ENCODE measurements at regions not wholly inside any gene's neighbourhood (a gene's known extent, or its start where the extent isn't known, plus 50 kb on each side); places are given as distances from the start of the nearest gene placed in this dataset.

DNA sequence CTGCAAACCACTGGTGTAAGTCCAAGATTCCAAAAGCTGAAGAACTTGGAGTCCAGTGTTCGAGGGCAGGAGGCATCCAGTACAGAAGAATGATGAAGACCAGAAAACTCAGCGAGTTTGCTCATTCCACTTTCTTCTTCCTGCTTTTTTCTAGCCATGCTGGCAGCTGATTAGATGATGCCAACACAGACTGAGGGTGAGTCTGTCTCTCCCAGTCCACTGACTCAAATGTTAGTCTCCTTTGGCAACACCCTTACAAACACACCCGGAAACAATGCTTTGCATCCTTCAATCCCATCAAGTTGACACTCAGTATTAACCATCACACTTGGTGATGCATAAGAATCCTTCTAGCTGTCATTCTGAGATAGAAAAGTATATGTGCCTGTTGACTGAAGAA is 1504.6 kb downstream of the EFNB2 start:
- Histone ChIP-seq H3K9me2 (ENCODE audit: low read depth, low read length) (no peaks in the 10 kb centered on the region), H3K4me2 (ENCODE audit: low read length) (no peak overlapping the region), H3K9ac (ENCODE audit: low read length) (no peak overlapping the region), H3K9me3 (ENCODE audit: low read length) (no peaks in the 10 kb centered on the region), H3K79me2 (ENCODE audit: insufficient read depth, low read length) (no peaks in the 10 kb centered on the region), H3K27me3 (ENCODE audit: insufficient read depth, low read length) (no peaks in the 10 kb centered on the region), H2AFZ (ENCODE audit: low read length) (no peak overlapping the region), H3K27ac (ENCODE audit: low read depth, low read length, poor library complexity, severe bottlenecking) (no peak overlapping the region), H3K4me3 (ENCODE audit: low read depth, low read length, poor library complexity, severe bottlenecking) (no peak overlapping the region), H3F3A (ENCODE audit: insufficient read depth, low read length) (no peaks in the 10 kb centered on the region), H3K4me1 (ENCODE audit: insufficient read depth, low read length, severe bottlenecking) (no peaks in the 10 kb centered on the region), H4K20me1 (ENCODE audit: insufficient read depth, low read length) (no peaks in the 10 kb centered on the region), H3K36me3 (ENCODE audit: insufficient read depth, low read length) (no peaks in the 10 kb centered on the region)
- no peak for TF ChIP-seq EZH2 (IDR thresholded peaks at IDR 0.05; ENCODE audit: borderline replicate concordance, low read length)

DNA sequence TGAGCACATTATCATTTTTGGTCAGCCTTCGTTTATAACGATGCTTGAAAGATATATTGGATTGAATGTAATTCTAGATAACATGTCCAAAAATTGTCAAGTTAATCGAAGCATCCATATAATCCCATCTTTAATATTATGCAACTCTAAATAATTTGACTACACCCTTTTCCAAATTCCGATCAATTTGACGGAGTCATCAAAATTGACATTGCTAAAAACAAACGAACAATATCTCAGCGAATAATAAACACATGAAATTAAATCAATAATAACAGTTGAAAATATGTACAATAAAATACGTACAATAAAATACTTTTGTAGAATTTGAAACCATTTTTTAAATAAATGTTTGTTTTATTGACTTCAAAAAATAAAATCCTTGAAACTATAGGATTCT is 1516.4 kb downstream of the EFNB2 start:
- Histone ChIP-seq H2AFZ (ENCODE audit: low read length) (no peak overlapping the region), H3F3A (ENCODE audit: insufficient read depth, low read length) (no peaks in the 10 kb centered on the region), H3K4me3 (ENCODE audit: low read depth, low read length, poor library complexity, severe bottlenecking) (no peak overlapping the region), H3K9me3 (ENCODE audit: low read length) (no peaks in the 10 kb centered on the region), H3K27ac (ENCODE audit: low read depth, low read length, poor library complexity, severe bottlenecking) (no peak overlapping the region), H3K9ac (ENCODE audit: low read length) (no peak overlapping the region), H4K20me1 (ENCODE audit: insufficient read depth, low read length) (no peaks in the 10 kb centered on the region; the same call in 1 of the 2 replicates), H3K9me2 (ENCODE audit: low read depth, low read length) (no peaks in the 10 kb centered on the region), H3K27me3 (ENCODE audit: insufficient read depth, low read length) (no peaks in the 10 kb centered on the region), H3K4me2 (ENCODE audit: low read length) (no peak overlapping the region), H3K4me1 (ENCODE audit: insufficient read depth, low read length, severe bottlenecking) (no peaks in the 10 kb centered on the region), H3K79me2 (ENCODE audit: insufficient read depth, low read length) (no peaks in the 10 kb centered on the region), H3K36me3 (ENCODE audit: insufficient read depth, low read length) (no peaks in the 10 kb centered on the region)
- TF ChIP-seq EZH2 (IDR thresholded peaks at IDR 0.05; ENCODE audit: borderline replicate concordance, low read length) = no peak
- TF ChIP-seq, protein P1, sequence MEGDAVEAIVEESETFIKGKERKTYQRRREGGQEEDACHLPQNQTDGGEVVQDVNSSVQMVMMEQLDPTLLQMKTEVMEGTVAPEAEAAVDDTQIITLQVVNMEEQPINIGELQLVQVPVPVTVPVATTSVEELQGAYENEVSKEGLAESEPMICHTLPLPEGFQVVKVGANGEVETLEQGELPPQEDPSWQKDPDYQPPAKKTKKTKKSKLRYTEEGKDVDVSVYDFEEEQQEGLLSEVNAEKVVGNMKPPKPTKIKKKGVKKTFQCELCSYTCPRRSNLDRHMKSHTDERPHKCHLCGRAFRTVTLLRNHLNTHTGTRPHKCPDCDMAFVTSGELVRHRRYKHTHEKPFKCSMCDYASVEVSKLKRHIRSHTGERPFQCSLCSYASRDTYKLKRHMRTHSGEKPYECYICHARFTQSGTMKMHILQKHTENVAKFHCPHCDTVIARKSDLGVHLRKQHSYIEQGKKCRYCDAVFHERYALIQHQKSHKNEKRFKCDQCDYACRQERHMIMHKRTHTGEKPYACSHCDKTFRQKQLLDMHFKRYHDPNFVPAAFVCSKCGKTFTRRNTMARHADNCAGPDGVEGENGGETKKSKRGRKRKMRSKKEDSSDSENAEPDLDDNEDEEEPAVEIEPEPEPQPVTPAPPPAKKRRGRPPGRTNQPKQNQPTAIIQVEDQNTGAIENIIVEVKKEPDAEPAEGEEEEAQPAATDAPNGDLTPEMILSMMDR (IDR thresholded peaks at IDR 0.05; ENCODE audit: low read length) = no peak

DNA sequence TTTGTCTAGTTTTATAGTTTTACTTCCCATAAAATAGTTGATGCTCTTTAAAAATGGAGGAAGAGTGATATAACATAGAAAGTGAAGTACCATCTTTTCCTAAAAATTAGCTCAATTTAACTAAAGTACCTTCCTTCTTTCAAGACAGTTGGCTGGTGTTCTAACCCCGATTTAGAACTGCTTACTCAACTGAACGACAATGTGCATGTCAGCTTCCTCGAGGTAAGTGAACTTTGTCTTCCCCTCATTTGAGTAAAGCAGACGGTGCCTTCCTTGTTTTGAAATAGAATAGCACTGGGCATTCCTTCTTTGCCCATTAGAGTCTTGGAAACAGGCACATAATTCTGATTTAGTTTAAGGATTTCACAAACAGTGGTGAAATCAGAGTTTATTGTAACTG is 1519.2 kb downstream of the EFNB2 start:
- no peaks in the 10 kb centered on the region for H3K36me3 ChIP-seq (ENCODE audit: insufficient read depth, low read length)
- no peak overlapping the region for H2AFZ ChIP-seq (ENCODE audit: low read length)
- H3K79me2 ChIP-seq (ENCODE audit: insufficient read depth, low read length) = no peaks in the 10 kb centered on the region
- TF ChIP-seq, protein P1 (IDR thresholded peaks at IDR 0.05; ENCODE audit: low read length) = no peak
- no peak for TF ChIP-seq EZH2 (IDR thresholded peaks at IDR 0.05; ENCODE audit: borderline replicate concordance, low read length)
- no peaks in the 10 kb centered on the region for H3K9me3 ChIP-seq (ENCODE audit: low read length)
- no peak overlapping the region for H3K4me2 ChIP-seq (ENCODE audit: low read length)
- no peak overlapping the region for H3K27ac ChIP-seq (ENCODE audit: low read depth, low read length, poor library complexity, severe bottlenecking)
- no peaks in the 10 kb centered on the region for H3K9me2 ChIP-seq (ENCODE audit: low read depth, low read length)
- H3K9ac ChIP-seq (ENCODE audit: low read length) = no peak overlapping the region
- H3F3A ChIP-seq (ENCODE audit: insufficient read depth, low read length) = no peaks in the 10 kb centered on the region
- no peaks in the 10 kb centered on the region for H3K4me1 ChIP-seq (ENCODE audit: insufficient read depth, low read length, severe bottlenecking)
- no peaks in the 10 kb centered on the region for H3K27me3 ChIP-seq (ENCODE audit: insufficient read depth, low read length)
- no peak overlapping the region for H3K4me3 ChIP-seq (ENCODE audit: low read depth, low read length, poor library complexity, severe bottlenecking)
- H4K20me1 ChIP-seq (ENCODE audit: insufficient read depth, low read length) = no peaks in the 10 kb centered on the region

DNA sequence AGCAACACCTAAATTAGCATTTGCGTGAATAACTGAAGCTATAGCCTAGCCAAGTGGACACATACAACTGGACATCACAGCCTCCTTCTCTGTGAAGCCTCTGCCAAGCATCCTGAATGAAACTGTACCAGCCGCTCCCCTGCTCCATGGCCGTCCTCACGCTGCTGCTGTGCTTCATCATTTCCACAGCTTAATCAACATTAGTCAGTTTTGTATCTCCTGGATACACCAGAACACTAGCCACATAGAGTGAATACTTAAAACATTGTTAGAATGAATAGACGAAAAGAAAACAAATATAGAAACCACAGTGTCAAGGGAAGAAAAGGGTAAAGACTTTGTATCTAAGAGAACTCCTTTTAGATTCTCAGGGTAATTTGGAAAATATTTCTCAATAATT is 1526.9 kb downstream of the EFNB2 start:
- Histone ChIP-seq H3K36me3 (ENCODE audit: insufficient read depth, low read length) (no peaks in the 10 kb centered on the region), H3F3A (ENCODE audit: insufficient read depth, low read length) (no peaks in the 10 kb centered on the region), H3K9me3 (ENCODE audit: low read length) (no peaks in the 10 kb centered on the region), H3K9ac (ENCODE audit: low read length) (no peak overlapping the region), H3K27me3 (ENCODE audit: insufficient read depth, low read length) (no peaks in the 10 kb centered on the region), H3K4me2 (ENCODE audit: low read length) (no peak overlapping the region), H3K79me2 (ENCODE audit: insufficient read depth, low read length) (no peaks in the 10 kb centered on the region), H4K20me1 (ENCODE audit: insufficient read depth, low read length) (no peaks in the 10 kb centered on the region), H3K27ac (ENCODE audit: low read depth, low read length, poor library complexity, severe bottlenecking) (no peak overlapping the region), H3K9me2 (ENCODE audit: low read depth, low read length) (no peaks in the 10 kb centered on the region), H2AFZ (ENCODE audit: low read length) (no peak overlapping the region), H3K4me3 (ENCODE audit: low read depth, low read length, poor library complexity, severe bottlenecking) (no peak overlapping the region), H3K4me1 (ENCODE audit: insufficient read depth, low read length, severe bottlenecking) (no peaks in the 10 kb centered on the region)
- TF ChIP-seq EZH2 (IDR thresholded peaks at IDR 0.05; ENCODE audit: borderline replicate concordance, low read length) = no peak
- TF ChIP-seq, protein P1 (IDR thresholded peaks at IDR 0.05; ENCODE audit: low read length) = no peak
